ENCODE measurements at regions not wholly inside any gene's neighbourhood (a gene's known extent, or its start where the extent isn't known, plus 50 kb on each side); places are given as distances from the start of the nearest gene placed in this dataset.

- no peaks in the 10 kb centered on the region for H3K27me3 ChIP-seq (ENCODE audit: insufficient read depth, low read length)
- no peak overlapping the region for H2AFZ ChIP-seq (ENCODE audit: low read length)
- no peak overlapping the region for H2AK5ac ChIP-seq (ENCODE audit: insufficient read length, low read length)
- no peak overlapping the region for H3K23ac ChIP-seq (ENCODE audit: insufficient read length, low read depth, low read length)
- H3K4me1 ChIP-seq (ENCODE audit: insufficient read depth, low read length) = no peaks in the 10 kb centered on the region
- H2BK5ac ChIP-seq (ENCODE audit: insufficient read length, low read length) = no peak overlapping the region
- no peak overlapping the region for H2BK15ac ChIP-seq (ENCODE audit: low read depth, low read length)
- no peak overlapping the region for H4K91ac ChIP-seq (ENCODE audit: insufficient read length, low read depth, low read length)
- no CpG with 5 or more reads among the region's 7 CpGs for WGBS (ENCODE audit: extremely low coverage, insufficient read length, low lambda C conversion rate)
- Mint-ChIP-seq H3K27me3 (ENCODE audit: low read depth) (no peaks in the 10 kb centered on the region; the same call in 1 of the 2 replicates), H3K27ac (no peak overlapping the region; a peak in 2 of 7 replicates), H3K4me3 (no peak overlapping the region), H3K9me3 (peaks cover 0 to 4% of the 10 kb centered on the region in 2 experiments; a peak in 1 of 5 replicates), H3K4me1 (no peaks in the 10 kb centered on the region), H3K36me3 (ENCODE audit: insufficient read depth in 1 of 3, low read depth in 3 of 3) (peaks cover 0 to 4% (median 0%) of the 10 kb centered on the region in 3 experiments; a peak in 1 of 7 replicates)
- no peaks in the 10 kb centered on the region for H3K79me1 ChIP-seq (ENCODE audit: insufficient read depth, low read depth, low read length, poor library complexity, severe bottlenecking)
- no peak overlapping the region for H4K5ac ChIP-seq (ENCODE audit: insufficient read length, low read depth, low read length)
- no peak overlapping the region for H2BK20ac ChIP-seq (ENCODE audit: low read depth, low read length, poor library complexity, severe bottlenecking)
- H3K9ac ChIP-seq (ENCODE audit: extremely low read depth, insufficient read length, low read length) = no peak overlapping the region
- no peak overlapping the region for H3K14ac ChIP-seq (ENCODE audit: insufficient read depth, low read length)
- H3K23me2 ChIP-seq (ENCODE audit: insufficient read length, low read depth, low read length, poor library complexity, severe bottlenecking) = no peaks in the 10 kb centered on the region
- TF ChIP-seq, protein P1, sequence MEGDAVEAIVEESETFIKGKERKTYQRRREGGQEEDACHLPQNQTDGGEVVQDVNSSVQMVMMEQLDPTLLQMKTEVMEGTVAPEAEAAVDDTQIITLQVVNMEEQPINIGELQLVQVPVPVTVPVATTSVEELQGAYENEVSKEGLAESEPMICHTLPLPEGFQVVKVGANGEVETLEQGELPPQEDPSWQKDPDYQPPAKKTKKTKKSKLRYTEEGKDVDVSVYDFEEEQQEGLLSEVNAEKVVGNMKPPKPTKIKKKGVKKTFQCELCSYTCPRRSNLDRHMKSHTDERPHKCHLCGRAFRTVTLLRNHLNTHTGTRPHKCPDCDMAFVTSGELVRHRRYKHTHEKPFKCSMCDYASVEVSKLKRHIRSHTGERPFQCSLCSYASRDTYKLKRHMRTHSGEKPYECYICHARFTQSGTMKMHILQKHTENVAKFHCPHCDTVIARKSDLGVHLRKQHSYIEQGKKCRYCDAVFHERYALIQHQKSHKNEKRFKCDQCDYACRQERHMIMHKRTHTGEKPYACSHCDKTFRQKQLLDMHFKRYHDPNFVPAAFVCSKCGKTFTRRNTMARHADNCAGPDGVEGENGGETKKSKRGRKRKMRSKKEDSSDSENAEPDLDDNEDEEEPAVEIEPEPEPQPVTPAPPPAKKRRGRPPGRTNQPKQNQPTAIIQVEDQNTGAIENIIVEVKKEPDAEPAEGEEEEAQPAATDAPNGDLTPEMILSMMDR (conservative IDR thresholded peaks at IDR 0.05) = peak; percentile 39; the same call in 2 of the 3 replicates
- H3K27ac ChIP-seq (ENCODE audit: insufficient read length, low read depth, low read length) = no peak overlapping the region
- no peak overlapping the region for H4K8ac ChIP-seq (replicated peaks; ENCODE audit: insufficient read length, low read depth, low read length)
- H3K4ac ChIP-seq (ENCODE audit: low read depth, low read length) = no peak overlapping the region
- no peak overlapping the region for H3K18ac ChIP-seq (ENCODE audit: insufficient read length, low read depth, low read length)
- H3T11ph ChIP-seq (ENCODE audit: low read length) = no peak overlapping the region
- H3K56ac ChIP-seq (ENCODE audit: insufficient read length, low read depth, low read length) = no peak overlapping the region
- no peaks in the 10 kb centered on the region for H4K20me1 ChIP-seq (ENCODE audit: control insufficient read depth, insufficient read depth, insufficient read length)
- no peak overlapping the region for H2BK12ac ChIP-seq (ENCODE audit: insufficient read length, low read depth, low read length)
- H3K9me3 ChIP-seq (ENCODE audit: control insufficient read depth, low read depth, low read length) = no peaks in the 10 kb centered on the region
- no peak overlapping the region for H3K4me2 ChIP-seq (ENCODE audit: insufficient read depth, insufficient read length, low read length)
- no peak overlapping the region for H2BK120ac ChIP-seq (ENCODE audit: low read depth, low read length, poor library complexity, severe bottlenecking)
- peak; percentile 43 for DNase-seq
- H3K79me2 ChIP-seq (ENCODE audit: insufficient read depth, low read length) = no peaks in the 10 kb centered on the region
Observed at GRCh38 chr18:7367336-7367735, 136.4 kb downstream of the LRRC30 start.

Data from H9 (cell line).